Activated CD8-positive, alpha-beta T cell treated with anti-CD3 and anti-CD28 coated beads, Interleukin-2, amount 10 ng/mL, durations not matched to agents 7 days and 5 days (primary cell): ENCODE measurements at regions not wholly inside any gene's neighbourhood (a gene's known extent, or its start where the extent isn't known, plus 50 kb on each side); places are given as distances from the start of the nearest gene placed in this dataset.

Experiments
- ATAC-seq: fragments of 150-1000 bp; cut with Tn5 transposase; one replicate; pipeline ENCODE4 v1.10.0; 2021; ENCODE audit warnings: moderate library complexity
- CTCF ChIA-PET: fragments of 350-600 bp; sonication (Branson Sonifier 250); formaldehyde crosslinking; loops from one replicate; lab custom pipeline; 2021; ENCODE audit warnings: antibody characterized with exemption; lab: Charles Lee
- POLR2A ChIA-PET: fragments of 350-600 bp; sonication (Branson Sonifier 250); formaldehyde crosslinking; loops from one replicate; lab custom pipeline; 2021; ENCODE audit warnings: antibody characterized with exemption; lab: Charles Lee
- DNase-seq: peaks from one replicate; pipeline ENCODE4 v3.0.0-alpha.2; 2020
- H3K27ac Mint-ChIP-seq: one replicate; pipeline ENCODE4 v1.8.0; 2021; ENCODE audit warnings: mild to moderate bottlenecking, mixed read lengths
- H3K27me3 Mint-ChIP-seq: one replicate; pipeline ENCODE4 v1.8.0; 2021; ENCODE audit warnings: low read depth, mixed read lengths
- H3K36me3 Mint-ChIP-seq: one replicate; pipeline ENCODE4 v1.8.0; 2021; ENCODE audit warnings: low read depth, mixed read lengths
- H3K4me1 Mint-ChIP-seq: one replicate; pipeline ENCODE4 v1.8.0; 2021; ENCODE audit warnings: low read depth, mixed read lengths
- H3K4me3 Mint-ChIP-seq: one replicate; pipeline ENCODE4 v1.8.0; 2021; ENCODE audit warnings: mild to moderate bottlenecking, mixed read lengths
- H3K9me3 Mint-ChIP-seq: one replicate; pipeline ENCODE4 v1.8.0; 2022; ENCODE audit warnings: mixed read lengths; ENCODE audit not compliant: insufficient read depth

GRCh38 chr12:3929875-3930615, 56.8 kb upstream of the PARP11 start:
- H3K9me3 Mint-ChIP-seq, result no peaks in the 10 kb centered on the region
- CTCF ChIA-PET, result interaction anchor here (0.9 to 2.0 kb wide), 6 partner anchors 25 to 45 kb away, joined by 3 to 9 read pairs (median 3); no protein-coding TSS in a partner anchor
- peaks cover 4% of the 10 kb centered on the region for H3K27me3 Mint-ChIP-seq
- DNase-seq (no peak), ATAC-seq (no peak)
- H3K4me3 Mint-ChIP-seq, result no peak overlapping the region
- H3K27ac Mint-ChIP-seq, result no peak overlapping the region
- no peaks in the 10 kb centered on the region for H3K36me3 Mint-ChIP-seq
- POLR2A ChIA-PET, result interaction anchor here (0.6 to 0.7 kb wide), 2 partner anchors 17 to 43 kb away, joined by 3 read pairs; no protein-coding TSS in a partner anchor
- H3K4me1 Mint-ChIP-seq, result peaks cover 42% of the 10 kb centered on the region

- Mint-ChIP-seq H3K4me1 (peaks cover 33% of the 10 kb centered on the region), H3K36me3 (no peaks in the 10 kb centered on the region), H3K27ac (no peak overlapping the region), H3K9me3 (no peaks in the 10 kb centered on the region), H3K4me3 (no peak overlapping the region), H3K27me3 (peaks cover 5% of the 10 kb centered on the region)
- no peak for ATAC-seq
- no peak for DNase-seq
- CTCF ChIA-PET, result interaction anchor here (0.9 to 2.0 kb wide), 4 partner anchors 23 to 43 kb away, joined by 3 to 9 read pairs (median 3); no protein-coding TSS in a partner anchor
- POLR2A ChIA-PET, result no interaction called here
Observed at GRCh38 chr12:3928538-3929184, 55.5 kb upstream of the PARP11 start.

- DNase-seq (no peak), ATAC-seq (no peak)
- no peaks in the 10 kb centered on the region for H3K36me3 Mint-ChIP-seq
- ChIA-PET CTCF (no interaction called here), POLR2A (no interaction called here)
- H3K9me3 Mint-ChIP-seq, result no peaks in the 10 kb centered on the region
- no peak overlapping the region for H3K4me3 Mint-ChIP-seq
- H3K27me3 Mint-ChIP-seq, result peaks cover 12% of the 10 kb centered on the region
- peaks cover 19% of the 10 kb centered on the region for H3K4me1 Mint-ChIP-seq
- H3K27ac Mint-ChIP-seq, result no peak overlapping the region
Observed at GRCh38 chr12:3925621-3926020, 52.4 kb upstream of the PARP11 start.

- Mint-ChIP-seq H3K27me3 (peaks cover 12% of the 10 kb centered on the region), H3K4me1 (peaks cover 18% of the 10 kb centered on the region), H3K4me3 (no peak overlapping the region), H3K9me3 (no peaks in the 10 kb centered on the region), H3K27ac (no peak overlapping the region), H3K36me3 (no peaks in the 10 kb centered on the region)
- POLR2A ChIA-PET, result no interaction called here
- DNase-seq (no peak), ATAC-seq (no peak)
- CTCF ChIA-PET, result no interaction called here
Observed at GRCh38 chr12:3924761-3925160, 51.6 kb upstream of the PARP11 start.

- POLR2A ChIA-PET, result interaction anchor here (0.6 to 1.7 kb wide), 2 partner anchors 10 to 225 kb away, joined by 3 to 5 read pairs; no protein-coding TSS in a partner anchor
- peaks cover 9% of the 10 kb centered on the region for H3K4me1 Mint-ChIP-seq
- DNase-seq (no peak), ATAC-seq (no peak)
- CTCF ChIA-PET, result interaction anchor here (1.0 to 1.6 kb wide), 2 partner anchors 16 to 40 kb away, joined by 3 to 4 read pairs; no protein-coding TSS in a partner anchor
- no peak overlapping the region for H3K4me3 Mint-ChIP-seq
- H3K27me3 Mint-ChIP-seq, result peaks cover 9% of the 10 kb centered on the region
- H3K36me3 Mint-ChIP-seq, result no peaks in the 10 kb centered on the region
- H3K9me3 Mint-ChIP-seq, result no peaks in the 10 kb centered on the region
- no peak overlapping the region for H3K27ac Mint-ChIP-seq
Observed at GRCh38 chr12:3923021-3923420, 49.8 kb upstream of the PARP11 start.
